ENCODE measurements at regions not wholly inside any gene's neighbourhood (a gene's known extent, or its start where the extent isn't known, plus 50 kb on each side); places are given as distances from the start of the nearest gene placed in this dataset.

- Histone ChIP-seq H3K27me3 (no peaks in the 10 kb centered on the region), H3K27ac (replicated peaks in 1 of 4) (no peak overlapping the region), H3K4me3 (no peak overlapping the region), H3K36me3 (no peaks in the 10 kb centered on the region), H3K9me3 (no peaks in the 10 kb centered on the region), H3K4me1 (peaks cover 0 to 14% (median 12%) of the 10 kb centered on the region in 4 donors)
- TF ChIP-seq EP300 (IDR thresholded peaks at IDR 0.05) (no peak), POLR2AphosphoS5 (IDR thresholded peaks at IDR 0.05) (no peak), CTCF (IDR thresholded peaks at IDR 0.05) (no peak), POLR2A (IDR thresholded peaks at IDR 0.05; ENCODE audit: low read depth) (no peak)
- intact Hi-C loops (cut with DNase I): no loop called here
- DNase-seq (ENCODE audit: extremely low spot score): no peak
- WGBS: 89% methylated on average over 8 of the region's 8 CpGs
Observed at GRCh38 chr14:55749946-55750345, 169.9 kb downstream of the KTN1 start.

GRCh38 chr14:55752580-55753390, 172.8 kb downstream of the KTN1 start:
- Histone ChIP-seq H3K27me3 (no peaks in the 10 kb centered on the region), H3K9me3 (no peaks in the 10 kb centered on the region), H3K4me1 (peaks cover 0 to 14% (median 12%) of the 10 kb centered on the region in 4 donors), H3K36me3 (no peaks in the 10 kb centered on the region), H3K27ac (replicated peaks in 1 of 4) (no peak overlapping the region), H3K4me3 (no peak overlapping the region)
- TF ChIP-seq CTCF (IDR thresholded peaks at IDR 0.05): no peak
- TF ChIP-seq EP300 (IDR thresholded peaks at IDR 0.05): no peak
- no peak for TF ChIP-seq POLR2A (IDR thresholded peaks at IDR 0.05; ENCODE audit: low read depth)
- TF ChIP-seq POLR2AphosphoS5 (IDR thresholded peaks at IDR 0.05): no peak
- DNase-seq (ENCODE audit: extremely low spot score): no peak
- 64% methylated on average over 7 of the region's 7 CpGs for WGBS
- intact Hi-C loops (cut with DNase I): no loop called here

GRCh38 chr14:55754471-55754870, 174.5 kb downstream of the KTN1 start:
- WGBS: 81% methylated on average over 2 of the region's 2 CpGs
- H3K4me1 ChIP-seq: peaks cover 0 to 14% (median 12%) of the 10 kb centered on the region in 4 donors
- no peak for DNase-seq (ENCODE audit: extremely low spot score)
- no peaks in the 10 kb centered on the region for H3K9me3 ChIP-seq
- TF ChIP-seq CTCF (IDR thresholded peaks at IDR 0.05): no peak
- TF ChIP-seq POLR2A (IDR thresholded peaks at IDR 0.05; ENCODE audit: low read depth): no peak
- TF ChIP-seq EP300 (IDR thresholded peaks at IDR 0.05): no peak
- TF ChIP-seq POLR2AphosphoS5 (IDR thresholded peaks at IDR 0.05): no peak
- H3K27me3 ChIP-seq: no peaks in the 10 kb centered on the region
- H3K4me3 ChIP-seq: no peak overlapping the region
- intact Hi-C loops (cut with DNase I): no loop called here
- no peaks in the 10 kb centered on the region for H3K36me3 ChIP-seq
- H3K27ac ChIP-seq (replicated peaks in 1 of 4): no peak overlapping the region

- no peak for DNase-seq (ENCODE audit: extremely low spot score)
- intact Hi-C loops (cut with DNase I): no loop called here
- H3K36me3 ChIP-seq: no peaks in the 10 kb centered on the region
Observed at GRCh38 chr14:55754871-55755270, 174.9 kb downstream of the KTN1 start.

More at GRCh38 chr14:55754871-55755270, 174.9 kb downstream of the KTN1 start:
- TF ChIP-seq POLR2A (IDR thresholded peaks at IDR 0.05; ENCODE audit: low read depth) (no peak), POLR2AphosphoS5 (IDR thresholded peaks at IDR 0.05) (no peak), CTCF (IDR thresholded peaks at IDR 0.05) (no peak), EP300 (IDR thresholded peaks at IDR 0.05) (no peak)
- Histone ChIP-seq H3K27me3 (no peaks in the 10 kb centered on the region), H3K9me3 (no peaks in the 10 kb centered on the region), H3K4me1 (peaks cover 0 to 14% (median 12%) of the 10 kb centered on the region in 4 donors), H3K4me3 (no peak overlapping the region), H3K27ac (replicated peaks in 1 of 4) (no peak overlapping the region)
- WGBS: 89% methylated on average over 5 of the region's 5 CpGs
